WI38 (cell line): ENCODE measurements at regions not wholly inside any gene's neighbourhood (a gene's known extent, or its start where the extent isn't known, plus 50 kb on each side); places are given as distances from the start of the nearest gene placed in this dataset.
"Not testable (repeated sequence)": the region's sequence is repeated elsewhere in the genome, so short reads cannot be mapped to it uniquely, and the experiment has no call there.

ENCODE experiments used
- H3K4me3 ChIP-seq: 2 replicates; pipeline ENCODE4 v1.5.1; 2011; ENCODE audit warnings: low read depth, mild to moderate bottlenecking, control low read depth, low read length
- CTCF ChIP-seq: IDR thresholded peaks from 2 replicates; pipeline ENCODE4 v1.5.1; 2012; ENCODE audit warnings: low read depth, mild to moderate bottlenecking, control low read depth, low read length

- TF ChIP-seq CTCF: no peak
These were observed 842.6 kb upstream of the ACVR2A start for GRCh38 chr2:147002256-147002655.

GRCh38 chr2:147001061-147001460 lies 843.8 kb upstream of the ACVR2A start:
- TF ChIP-seq CTCF: no peak
- no peak overlapping the region for H3K4me3 ChIP-seq

More at GRCh38 chr2:147002256-147002655, 842.6 kb upstream of the ACVR2A start:
- H3K4me3 ChIP-seq: no peak overlapping the region

GRCh38 chr2:147000151-147000550 lies 844.7 kb upstream of the ACVR2A start:
- H3K4me3 ChIP-seq: not testable (repeated sequence)

GRCh38 chr2:146997945-146998344 lies 846.9 kb upstream of the ACVR2A start:
- H3K4me3 ChIP-seq: no peak overlapping the region
- no peak for TF ChIP-seq CTCF

GRCh38 chr2:146997488-146997887 lies 847.3 kb upstream of the ACVR2A start:
- no peak overlapping the region for H3K4me3 ChIP-seq
- TF ChIP-seq CTCF: no peak

GRCh38 chr2:146994246-146994645 lies 850.6 kb upstream of the ACVR2A start:
- no peak overlapping the region for H3K4me3 ChIP-seq
- TF ChIP-seq CTCF: no peak

- no peak for TF ChIP-seq CTCF
- H3K4me3 ChIP-seq: no peak overlapping the region
These were observed 852.4 kb upstream of the ACVR2A start for GRCh38 chr2:146992466-146992865.

- no peak overlapping the region for H3K4me3 ChIP-seq
- no peak for TF ChIP-seq CTCF
These were observed 852.8 kb upstream of the ACVR2A start for GRCh38 chr2:146992057-146992456.
